ENCODE measurements at regions not wholly inside any gene's neighbourhood (a gene's known extent, or its start where the extent isn't known, plus 50 kb on each side); places are given as distances from the start of the nearest gene placed in this dataset.

DNA sequence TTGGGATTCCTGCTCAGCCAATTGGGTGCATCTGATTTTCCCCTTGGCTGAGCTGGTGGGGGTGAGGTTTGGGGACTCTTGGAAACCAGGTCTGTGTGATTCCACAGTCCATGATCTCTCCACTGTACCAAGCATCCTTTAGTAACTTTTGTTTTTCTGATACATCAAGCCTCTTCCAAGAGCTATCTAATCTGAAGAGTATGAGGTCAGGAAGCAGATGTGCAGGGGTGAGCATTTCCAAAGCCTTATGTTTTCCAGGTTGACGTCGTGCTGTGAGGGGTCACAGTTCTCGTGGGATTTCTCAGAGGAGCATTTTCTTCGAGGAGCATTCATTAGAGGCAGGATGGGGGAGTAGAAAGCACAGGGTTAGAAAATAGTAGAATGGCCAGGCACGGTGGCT lies 95.3 kb downstream of the KLF4 start:
- Mint-ChIP-seq H3K27me3 (no peaks in the 10 kb centered on the region), H3K9me3 (no peaks in the 10 kb centered on the region), H3K27ac (no peak overlapping the region), H3K36me3 (ENCODE audit: low read depth) (no peaks in the 10 kb centered on the region), H3K4me1 (ENCODE audit: low read depth) (no peaks in the 10 kb centered on the region), H3K4me3 (no peak overlapping the region)
- no peak for DNase-seq

DNA sequence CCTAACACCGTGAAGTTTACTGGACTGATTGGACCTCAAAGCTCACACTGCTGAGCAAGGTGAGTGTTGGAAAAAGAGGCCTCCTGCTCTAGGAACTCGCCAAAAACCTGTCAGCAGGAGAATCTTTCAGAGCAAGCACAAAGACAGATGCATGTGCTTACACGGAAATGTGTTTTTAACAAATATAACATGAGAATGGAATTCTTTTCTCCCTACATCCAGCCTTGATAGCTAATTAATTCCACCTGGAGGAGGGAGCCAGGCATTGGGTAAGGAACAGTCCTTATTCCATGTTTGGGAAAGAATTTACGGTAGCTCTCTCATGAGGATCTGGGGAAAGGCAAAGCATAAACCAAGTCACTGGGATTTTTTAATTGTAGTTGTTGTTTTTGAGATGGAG lies 98.8 kb downstream of the KLF4 start:
- H3K27ac Mint-ChIP-seq = no peak overlapping the region
- H3K9me3 Mint-ChIP-seq = no peaks in the 10 kb centered on the region
- no peaks in the 10 kb centered on the region for H3K36me3 Mint-ChIP-seq (ENCODE audit: low read depth)
- H3K4me1 Mint-ChIP-seq (ENCODE audit: low read depth) = no peaks in the 10 kb centered on the region
- DNase-seq = no peak
- H3K27me3 Mint-ChIP-seq = no peaks in the 10 kb centered on the region
- H3K4me3 Mint-ChIP-seq = no peak overlapping the region

- Mint-ChIP-seq H3K4me3 (no peak overlapping the region), H3K27ac (no peak overlapping the region), H3K36me3 (ENCODE audit: low read depth) (no peaks in the 10 kb centered on the region), H3K4me1 (ENCODE audit: low read depth) (no peaks in the 10 kb centered on the region), H3K9me3 (no peaks in the 10 kb centered on the region), H3K27me3 (no peaks in the 10 kb centered on the region)
- DNase-seq = no peak
These were observed 99.3 kb downstream of the KLF4 start for GRCh38 chr9:107390279-107390678.

DNA sequence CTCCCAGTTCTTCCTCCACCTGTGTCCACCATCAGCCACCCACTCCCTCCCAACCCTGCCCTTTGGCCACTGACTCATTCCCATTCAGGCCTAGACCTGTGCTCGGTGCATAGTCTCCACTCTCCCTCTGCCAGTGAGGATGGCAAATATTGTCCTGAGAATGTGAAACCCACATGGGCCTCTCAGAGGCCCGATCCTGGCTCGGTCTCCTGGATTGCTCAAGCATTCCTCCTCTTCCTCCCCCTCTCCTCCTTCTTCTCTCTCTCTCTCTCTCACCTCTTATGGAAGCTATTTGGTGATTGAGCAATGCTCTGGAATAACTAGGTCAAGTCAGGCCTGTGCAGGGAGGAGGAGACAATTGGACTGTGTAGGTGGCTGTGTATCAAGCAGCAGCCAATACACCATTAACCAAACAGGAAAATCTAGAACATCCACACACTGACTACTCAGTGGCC lies 99.9 kb downstream of the KLF4 start:
- no peak for DNase-seq
- H3K4me1 Mint-ChIP-seq (ENCODE audit: low read depth) = no peaks in the 10 kb centered on the region
- H3K27ac Mint-ChIP-seq = no peak overlapping the region
- no peaks in the 10 kb centered on the region for H3K36me3 Mint-ChIP-seq (ENCODE audit: low read depth)
- H3K4me3 Mint-ChIP-seq = no peak overlapping the region
- no peaks in the 10 kb centered on the region for H3K27me3 Mint-ChIP-seq
- H3K9me3 Mint-ChIP-seq = no peaks in the 10 kb centered on the region

GRCh38 chr9:107388890-107389289 lies 100.7 kb downstream of the KLF4 start:
- H3K9me3 Mint-ChIP-seq = no peaks in the 10 kb centered on the region
- no peak overlapping the region for H3K4me3 Mint-ChIP-seq
- no peak overlapping the region for H3K27ac Mint-ChIP-seq
- H3K4me1 Mint-ChIP-seq (ENCODE audit: low read depth) = no peaks in the 10 kb centered on the region
- H3K36me3 Mint-ChIP-seq (ENCODE audit: low read depth) = no peaks in the 10 kb centered on the region
- H3K27me3 Mint-ChIP-seq = no peaks in the 10 kb centered on the region
- no peak for DNase-seq

DNA sequence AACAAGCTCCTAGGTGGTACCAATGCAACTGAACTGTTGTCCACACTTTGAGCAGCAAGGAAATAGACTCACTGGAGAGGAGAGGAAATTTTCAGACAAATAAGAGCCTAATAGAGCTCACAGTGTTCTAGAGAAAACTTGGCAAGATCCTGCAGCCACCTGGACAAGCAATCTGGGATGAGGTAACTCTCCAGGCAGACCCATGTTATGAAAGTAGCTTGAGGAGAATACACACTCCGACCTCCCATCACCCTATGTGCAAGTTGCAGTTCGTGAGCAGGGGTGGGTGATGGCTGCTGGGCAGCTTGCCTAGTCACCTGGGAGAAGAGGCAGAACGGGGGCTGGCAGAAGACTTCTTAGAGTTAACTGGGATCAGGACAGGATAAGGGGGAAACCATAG lies 102.2 kb downstream of the KLF4 start:
- no peaks in the 10 kb centered on the region for H3K36me3 Mint-ChIP-seq (ENCODE audit: low read depth)
- H3K27me3 Mint-ChIP-seq = peaks cover 2% of the 10 kb centered on the region
- H3K9me3 Mint-ChIP-seq = no peaks in the 10 kb centered on the region
- H3K4me1 Mint-ChIP-seq (ENCODE audit: low read depth) = no peaks in the 10 kb centered on the region
- DNase-seq = no peak
- H3K27ac Mint-ChIP-seq = no peak overlapping the region
- no peak overlapping the region for H3K4me3 Mint-ChIP-seq

- Mint-ChIP-seq H3K4me1 (ENCODE audit: low read depth) (no peaks in the 10 kb centered on the region), H3K27me3 (peaks cover 2% of the 10 kb centered on the region), H3K36me3 (ENCODE audit: low read depth) (no peaks in the 10 kb centered on the region), H3K27ac (no peak overlapping the region), H3K9me3 (no peaks in the 10 kb centered on the region), H3K4me3 (no peak overlapping the region)
- DNase-seq = no peak
These were observed 103.2 kb downstream of the KLF4 start for GRCh38 chr9:107386396-107386795.

Measured in activated T-cell treated with anti-CD3 and anti-CD28 coated beads, Interleukin-2, amount 50 U/mL, for 24 hours (primary cell).